Aorta (tissue), 5 donors: ENCODE measurements at regions not wholly inside any gene's neighbourhood (a gene's known extent, or its start where the extent isn't known, plus 50 kb on each side); places are given as distances from the start of the nearest gene placed in this dataset.
A peak's percentile ranks its signal among the peaks of the same experiment; 100 is the strongest.

Source experiments
- ATAC-seq: fragments of 200-7000 bp; cut with Tn5 transposase; one replicate; pipeline ENCODE4 v1.9.1; 2022; ENCODE audit warnings: moderate library complexity; ENCODE audit not compliant: low FRiP score
- DNase-seq, 2 donors: peaks; one replicate each; pipeline ENCODE4 v3.0.0-alpha.2; 2020
- H3K27ac ChIP-seq, 2 donors: one replicate each; pipeline ENCODE4 v1.5.1; 2013; ENCODE audit warnings: low read length in 2 of 2, mild to moderate bottlenecking in 2 of 2, moderate library complexity in 2 of 2, control low read depth in 1 of 2, inconsistent platforms in 1 of 2, low read depth in 1 of 2
- H3K27me3 ChIP-seq, 2 donors: one replicate each; pipeline ENCODE4 v1.6.1; 2013; ENCODE audit warnings: control low read depth in 1 of 2, low read length in 1 of 2, mild to moderate bottlenecking in 1 of 2, moderate library complexity in 1 of 2; ENCODE audit not compliant: insufficient read depth in 2 of 2, control insufficient read depth in 1 of 2
- H3K36me3 ChIP-seq, 2 donors: one replicate each; pipeline ENCODE4 v1.6.1; 2013; ENCODE audit warnings: control low read depth in 1 of 2, low read length in 1 of 2, mild to moderate bottlenecking in 1 of 2; ENCODE audit not compliant: insufficient read depth in 2 of 2, control insufficient read depth in 1 of 2
- H3K4me1 ChIP-seq, 2 donors: one replicate each; pipeline ENCODE4 v1.6.1; 2013; ENCODE audit warnings: low read length in 2 of 2, control low read depth in 1 of 2, mild to moderate bottlenecking in 1 of 2, moderate library complexity in 1 of 2; ENCODE audit not compliant: insufficient read depth in 2 of 2, control insufficient read depth in 1 of 2
- H3K4me3 ChIP-seq, 2 donors: one replicate each; pipeline ENCODE4 v1.5.1; 2013; ENCODE audit warnings: low read length in 2 of 2, control low read depth in 1 of 2, mild to moderate bottlenecking in 1 of 2
- H3K9me3 ChIP-seq: one replicate; pipeline ENCODE4 v1.6.1; 2013; ENCODE audit warnings: mild to moderate bottlenecking, low read length; ENCODE audit not compliant: control insufficient read depth
- WGBS, 2 donors: extraction: QIAGEN DNeasy Blood & Tissue Kit; methylation state at CpG; one replicate each; pipeline ENCODE4 v1.1.7; 2013; 5-methylcytosine and 5-hydroxymethylcytosine counted together
- intact Hi-C, 2 donors: fragments of 100-400 bp; cut with DNase I; formaldehyde crosslinking; loops; one replicate each; pipeline versions ENCODE4 v1.14.2 to v1.15.0; 2022
- donor health status: healthy with polysubstance abuse.
- donor health status: Bipolar disorder and iron deficiency.
- donor health status: DM: no; HTN: no; CAD: no.
- donor health status: DM: no; HTN: no; CAD: no.
- donor health status: DM: yes; HTN: yes; CAD: no.

DNA sequence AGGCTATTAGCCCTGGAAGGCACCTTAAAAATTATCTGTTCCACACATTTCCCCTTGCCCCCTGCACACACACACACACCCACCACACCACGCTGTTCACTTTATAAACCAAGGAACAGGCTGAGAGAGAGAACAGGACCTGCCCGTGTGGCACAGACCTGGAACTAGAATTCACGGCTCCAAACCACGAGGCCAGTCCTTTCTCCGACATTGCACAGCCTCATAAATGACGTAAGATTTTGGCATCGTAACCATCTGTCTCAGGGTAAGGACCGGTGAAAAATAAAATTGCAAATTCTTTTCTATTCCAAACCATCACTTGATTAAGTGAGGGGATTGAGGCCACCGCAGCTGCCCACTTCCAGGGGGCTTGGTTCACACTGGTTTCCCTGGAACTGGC is 330.3 kb downstream of the BCOR start:
- peaks cover 0 to 2% of the 10 kb centered on the region in 2 donors for H3K4me1 ChIP-seq
- WGBS, 2 donors, result 7 to 36% methylated on average over 9 of the region's 9 CpGs
- H3K4me3 ChIP-seq, result no peak overlapping the region
- H3K27me3 ChIP-seq, result no peaks in the 10 kb centered on the region
- peak overlapping the region in 1 of 2 donors; percentile 89 for H3K27ac ChIP-seq
- no peak for DNase-seq
- H3K36me3 ChIP-seq, result no peaks in the 10 kb centered on the region
- intact Hi-C loops, result no loop called here
- ATAC-seq, result peak; percentile 53
- H3K9me3 ChIP-seq, result no peaks in the 10 kb centered on the region

DNA sequence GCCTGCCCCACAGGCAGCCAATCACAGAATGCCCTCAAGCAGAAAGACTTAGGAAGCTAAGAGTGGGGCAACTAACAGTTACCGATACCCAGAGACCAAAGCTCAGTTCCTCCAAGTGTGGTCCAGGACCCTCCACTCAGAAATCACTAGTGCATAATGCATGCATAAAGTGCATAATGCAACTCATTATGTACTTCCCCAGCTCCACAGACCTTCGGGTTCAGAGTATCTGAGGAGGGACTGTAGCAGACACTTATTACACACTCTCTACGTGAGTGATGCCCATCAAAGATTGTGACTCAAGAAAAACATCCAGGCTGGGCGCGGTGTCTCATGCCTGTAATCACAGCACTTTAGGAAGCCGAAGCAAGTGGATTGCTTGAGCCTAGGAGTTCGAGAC is 328.0 kb downstream of the BCOR start:
- no peak for DNase-seq
- Histone ChIP-seq H3K27ac (no peak overlapping the region), H3K36me3 (no peaks in the 10 kb centered on the region), H3K27me3 (no peaks in the 10 kb centered on the region), H3K4me3 (no peak overlapping the region), H3K4me1 (peaks cover 0 to 2% of the 10 kb centered on the region in 2 donors), H3K9me3 (no peaks in the 10 kb centered on the region)
- 90 to 96% methylated on average over 7 of the region's 7 CpGs for WGBS, 2 donors
- no peak for ATAC-seq
- intact Hi-C loops, result loop anchor here in 1 of 2 donors (5.0 kb wide), 1 partner anchor 43 kb away; no protein-coding TSS in a partner anchor

DNA sequence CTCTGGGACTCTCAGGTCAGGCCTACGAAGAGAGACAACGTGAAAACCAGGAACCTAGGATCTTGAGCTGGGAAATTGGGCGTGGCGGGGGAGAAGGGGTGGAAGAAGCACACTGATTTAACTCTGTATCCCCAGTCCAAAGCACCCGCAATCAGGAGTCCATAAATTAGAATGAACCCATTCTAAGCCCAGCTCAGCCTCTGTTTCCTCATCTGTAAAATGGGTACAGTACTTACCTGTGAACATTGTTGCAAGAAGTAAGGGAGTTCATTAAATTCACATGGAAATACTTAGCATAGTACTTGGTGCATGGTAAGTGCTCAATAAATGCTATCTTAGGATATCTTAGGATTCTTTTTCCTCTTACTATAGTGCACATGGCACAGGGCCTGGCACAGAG is 326.7 kb downstream of the BCOR start:
- ATAC-seq (no peak), DNase-seq (no peak)
- Histone ChIP-seq H3K4me3 (no peak overlapping the region), H3K27ac (no peak overlapping the region), H3K36me3 (no peaks in the 10 kb centered on the region), H3K9me3 (no peaks in the 10 kb centered on the region), H3K27me3 (no peaks in the 10 kb centered on the region), H3K4me1 (peaks cover 0 to 2% of the 10 kb centered on the region in 2 donors)
- 84 to 98% methylated on average over 5 of the region's 5 CpGs for WGBS, 2 donors
- intact Hi-C loops, result loop anchor here in 1 of 2 donors (5.0 kb wide), 1 partner anchor 41 kb away; no protein-coding TSS in a partner anchor

DNA sequence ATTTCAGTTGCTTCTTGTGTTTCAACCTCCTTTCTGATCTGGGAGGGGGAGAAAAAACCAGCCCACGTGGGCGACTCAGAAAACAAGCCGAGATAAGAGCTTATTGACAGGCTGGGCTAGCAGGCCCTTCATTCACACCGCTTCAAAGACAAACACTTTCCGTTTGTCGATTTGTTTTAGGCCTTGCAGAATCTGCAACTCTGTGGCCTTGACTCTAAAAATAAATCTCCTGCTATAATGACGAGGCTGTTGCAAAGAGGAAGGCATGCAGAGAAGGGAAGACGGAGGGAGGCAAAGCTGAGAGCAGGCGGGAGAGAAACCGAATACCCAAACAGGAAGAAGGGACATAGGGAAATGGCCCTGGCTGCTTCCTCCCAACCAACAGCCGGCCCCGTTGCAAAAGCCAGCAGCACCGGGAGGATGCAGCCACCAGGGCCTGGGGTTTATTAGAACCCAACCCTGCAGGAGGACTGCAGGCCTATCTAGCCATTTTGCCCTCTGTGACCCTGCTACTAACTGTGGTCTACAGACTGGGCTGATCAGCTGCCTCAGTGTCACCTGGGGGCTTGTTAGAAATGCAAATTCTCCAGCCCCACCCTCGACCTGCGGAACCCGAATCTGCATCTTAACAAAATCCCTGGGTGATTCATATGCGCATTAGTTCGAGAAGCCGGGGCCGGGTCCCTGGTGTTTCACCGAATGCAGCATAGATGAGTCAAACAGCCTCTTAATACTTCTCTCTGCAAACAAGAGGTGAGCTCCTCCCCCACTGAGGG is 325.5 kb downstream of the BCOR start:
- H3K9me3 ChIP-seq, result no peaks in the 10 kb centered on the region
- intact Hi-C loops, result loop anchor here in 1 of 2 donors (5.0 kb wide), 1 partner anchor 40 kb away; no protein-coding TSS in a partner anchor
- no peaks in the 10 kb centered on the region for H3K4me1 ChIP-seq
- H3K27ac ChIP-seq, result peak overlapping the region in 1 of 2 donors; percentile 47
- ATAC-seq, result no peak
- H3K4me3 ChIP-seq, result no peak overlapping the region
- no peaks in the 10 kb centered on the region for H3K27me3 ChIP-seq
- DNase-seq, result peak in 1 of 2 donors; percentile 58
- WGBS, 2 donors, result 32 to 35% methylated on average over 21 of the region's 21 CpGs
- no peaks in the 10 kb centered on the region for H3K36me3 ChIP-seq

DNA sequence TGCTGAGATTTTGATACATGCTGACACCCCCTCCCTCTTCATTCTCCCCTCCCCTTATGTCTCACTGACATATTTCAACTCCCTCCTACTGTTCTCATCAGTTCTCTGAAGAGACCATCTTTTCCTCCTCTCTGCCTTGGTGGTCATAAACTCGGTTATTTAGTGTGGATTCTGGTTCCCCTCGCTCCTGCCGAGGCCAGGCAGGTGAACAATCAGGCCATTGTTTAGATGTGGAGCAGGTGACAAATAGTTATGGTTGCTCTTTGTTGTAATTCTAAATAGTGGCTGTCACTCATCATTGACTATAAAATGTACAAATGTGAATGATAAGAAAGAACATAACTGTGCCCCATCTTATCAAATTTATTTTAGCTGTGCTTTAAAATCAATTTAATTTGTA is 324.6 kb downstream of the BCOR start:
- DNase-seq, result no peak
- no peak overlapping the region for H3K27ac ChIP-seq
- H3K4me1 ChIP-seq, result no peaks in the 10 kb centered on the region
- intact Hi-C loops, result loop anchor here in 1 of 2 donors (5.0 kb wide), 1 partner anchor 39 kb away; no protein-coding TSS in a partner anchor
- H3K36me3 ChIP-seq, result no peaks in the 10 kb centered on the region
- ATAC-seq, result no peak
- WGBS, 2 donors, result 70 to 94% methylated on average over 3 of the region's 3 CpGs
- no peaks in the 10 kb centered on the region for H3K27me3 ChIP-seq
- no peak overlapping the region for H3K4me3 ChIP-seq
- no peaks in the 10 kb centered on the region for H3K9me3 ChIP-seq

DNA sequence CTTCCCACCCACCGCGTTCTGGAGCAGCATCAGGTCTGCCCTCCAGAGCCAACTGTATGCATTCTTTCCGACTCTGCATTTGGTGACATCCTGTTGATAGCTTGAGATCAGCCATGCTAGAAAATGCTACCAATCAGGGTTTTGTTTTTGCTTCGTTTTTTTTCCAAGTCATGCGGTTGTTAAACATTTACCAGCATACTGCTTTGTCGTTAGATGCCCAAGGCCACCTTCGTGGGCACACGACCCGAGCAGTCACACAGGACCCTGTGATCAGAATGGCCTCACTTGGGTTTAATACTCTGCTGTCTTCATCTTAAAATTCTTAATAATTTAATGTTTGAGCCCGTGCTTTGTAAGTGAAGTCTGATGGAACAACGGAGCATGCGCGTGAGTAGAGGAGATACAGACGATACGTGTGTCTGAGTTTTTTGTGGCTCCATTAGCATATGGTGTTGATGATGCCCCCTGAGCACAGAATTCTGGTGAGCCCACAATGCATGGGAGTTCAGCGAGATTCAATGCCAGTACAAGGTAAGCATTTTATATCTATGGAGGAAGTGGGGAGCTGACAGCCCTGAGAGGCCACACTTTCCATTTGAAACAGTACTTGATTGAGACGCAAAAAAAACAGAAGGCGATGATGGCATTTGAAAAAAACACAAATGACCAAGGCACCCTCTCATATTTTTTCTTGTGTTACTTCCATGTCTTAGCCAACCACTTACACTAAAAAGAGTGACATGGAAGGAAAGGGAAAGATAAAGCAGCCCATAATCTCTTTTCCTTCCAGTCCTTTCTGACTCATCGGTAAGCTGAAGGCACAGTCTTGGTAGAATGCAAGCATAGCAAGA is 323.6 kb downstream of the BCOR start:
- Histone ChIP-seq H3K4me3 (no peak overlapping the region), H3K9me3 (no peaks in the 10 kb centered on the region), H3K4me1 (no peaks in the 10 kb centered on the region), H3K27ac (no peak overlapping the region), H3K36me3 (no peaks in the 10 kb centered on the region), H3K27me3 (no peaks in the 10 kb centered on the region)
- 57 to 78% methylated on average over 19 of the region's 19 CpGs for WGBS, 2 donors
- DNase-seq (no peak), ATAC-seq (no peak)
- intact Hi-C loops, result loop anchor here in 1 of 2 donors (5.0 kb wide), 1 partner anchor 38 kb away; no protein-coding TSS in a partner anchor

DNA sequence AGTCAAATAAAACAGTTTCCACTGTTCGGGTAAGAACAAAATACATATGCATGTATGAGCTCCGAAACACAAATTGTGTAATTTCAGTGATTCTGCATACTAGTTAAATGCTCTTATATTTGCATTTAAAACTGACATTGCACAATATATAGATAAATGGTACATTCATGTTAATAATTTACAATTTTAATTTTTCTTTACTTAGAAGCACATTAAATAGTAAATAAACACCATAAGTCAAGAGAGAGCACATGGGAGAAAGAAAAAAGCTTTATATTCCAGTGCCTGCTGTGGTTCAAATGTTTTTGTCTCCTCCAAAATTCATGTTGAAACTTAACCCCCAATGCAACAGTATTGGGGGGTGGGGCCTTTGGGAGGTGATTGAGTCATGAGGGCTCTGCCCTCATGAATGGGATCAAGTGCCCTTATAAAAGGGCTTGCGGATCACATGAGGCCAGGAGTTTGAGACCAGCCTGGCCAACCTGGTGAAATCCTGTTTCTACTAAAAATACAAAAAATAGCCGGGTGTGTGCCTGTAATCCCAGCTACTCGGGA is 322.9 kb downstream of the BCOR start:
- H3K27me3 ChIP-seq, result no peaks in the 10 kb centered on the region
- intact Hi-C loops, result loop anchor here in 1 of 2 donors (5.0 kb wide), 1 partner anchor 37 kb away; no protein-coding TSS in a partner anchor
- WGBS, 2 donors, result 66 to 76% methylated on average over 5 of the region's 5 CpGs
- H3K36me3 ChIP-seq, result no peaks in the 10 kb centered on the region
- DNase-seq, result no peak
- ATAC-seq, result no peak
- no peaks in the 10 kb centered on the region for H3K4me1 ChIP-seq
- no peak overlapping the region for H3K27ac ChIP-seq
- H3K9me3 ChIP-seq, result no peaks in the 10 kb centered on the region
- H3K4me3 ChIP-seq, result no peak overlapping the region

DNA sequence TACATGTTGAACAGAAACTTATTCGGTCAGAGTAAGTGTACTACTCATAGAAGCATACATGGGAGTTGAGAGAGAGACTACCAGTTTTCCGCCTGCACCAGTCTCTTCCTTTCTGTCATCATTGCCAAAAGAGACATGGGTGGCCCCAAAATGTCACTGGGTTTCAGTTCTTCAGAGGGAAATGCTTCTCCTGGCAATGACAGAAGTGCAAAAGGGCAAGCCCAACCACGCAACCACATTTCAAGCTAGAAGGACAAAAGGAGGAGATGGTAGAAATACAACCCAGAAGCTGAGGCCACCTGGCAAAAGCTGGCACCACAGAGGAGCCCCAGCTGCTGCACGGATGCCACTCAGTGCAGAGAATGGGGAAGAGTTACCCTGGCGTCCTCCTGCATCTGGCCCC is 320.1 kb downstream of the BCOR start:
- Histone ChIP-seq H3K4me1 (no peaks in the 10 kb centered on the region), H3K9me3 (no peaks in the 10 kb centered on the region), H3K4me3 (no peak overlapping the region), H3K27me3 (no peaks in the 10 kb centered on the region), H3K27ac (no peak overlapping the region), H3K36me3 (no peaks in the 10 kb centered on the region)
- no peak for DNase-seq
- 87 to 88% methylated on average over 5 of the region's 5 CpGs for WGBS, 2 donors
- ATAC-seq, result no peak
- intact Hi-C loops, result no loop called here
